SK-N-SH (cell line): ENCODE measurements at regions not wholly inside any gene's neighbourhood (a gene's known extent, or its start where the extent isn't known, plus 50 kb on each side); places are given as distances from the start of the nearest gene placed in this dataset.

Experiments
- CTCF ChIA-PET: fragments of 300-600, 350-600 bp; formaldehyde crosslinking; extraction: SDS; loops from one replicate; lab custom pipeline; 2021; lab: Yijun Ruan, JAX
- POLR2A ChIA-PET: fragments of 350-600 bp; sonication (Branson Sonifier 250); formaldehyde crosslinking; extraction: SDS; loops from one replicate; lab custom pipeline; 2020; ENCODE audit warnings: antibody characterized with exemption, inconsistent platforms; lab: Yijun Ruan, JAX
- DNase-seq: peaks from one replicate; pipeline ENCODE4 v3.0.0; 2012
- H2AFZ ChIP-seq: fragments of 200-600 bp; sonication (generic); 2 replicates; pipeline ENCODE4 v1.8.1; 2016; ENCODE audit warnings: antibody characterized with exemption, mild to moderate bottlenecking, low read depth
- H3F3A ChIP-seq: fragments of 200-600 bp; sonication (generic); replicated peaks from 2 replicates; pipeline ENCODE3; 2016; ENCODE audit warnings: antibody characterized with exemption, mild to moderate bottlenecking; ENCODE audit not compliant: insufficient read depth
- H3K27ac ChIP-seq, 2 experiments: fragments of 200-500 bp in 1 of 2; fragments of 200-600 bp in 1 of 2; sonication (Bioruptor generic) in 1 of 2; sonication (generic), shearing (Covaris generic) in 1 of 2; 2 replicates each; pipeline versions ENCODE4 v1.5.1 to v1.6.1; 2014 to 2016; ENCODE audit warnings: low read depth in 2 of 2, inconsistent platforms in 1 of 2, low read length in 1 of 2, mild to moderate bottlenecking in 1 of 2, mixed read lengths in 1 of 2
- H3K27me3 ChIP-seq: fragments of 200-600 bp; sonication (generic), shearing (Covaris generic); 2 replicates; pipeline ENCODE4 v1.6.1; 2016; ENCODE audit warnings: mixed run types; ENCODE audit not compliant: insufficient read depth
- H3K36me3 ChIP-seq, 2 experiments: fragments of 200-500 bp in 1 of 2; fragments of 200-600 bp in 1 of 2; sonication (Bioruptor generic) in 1 of 2; sonication (generic) in 1 of 2; replicated peaks in 1 of 2; 2 replicates each; pipeline versions ENCODE3 to v1.5.1; 2014 to 2016; ENCODE audit warnings: low read length in 1 of 2, mild to moderate bottlenecking in 1 of 2; ENCODE audit not compliant: insufficient read depth in 2 of 2, control insufficient read depth in 1 of 2
- H3K4me1 ChIP-seq, 2 experiments: fragments of 200-500 bp in 1 of 2; fragments of 200-600 bp in 1 of 2; sonication (Bioruptor generic) in 1 of 2; sonication (generic), shearing (Covaris generic) in 1 of 2; 2 replicates each; pipeline versions ENCODE4 v1.5.1 to v1.6.1; 2014 to 2016; ENCODE audit warnings: low read depth in 1 of 2, low read length in 1 of 2, mixed run types in 1 of 2; ENCODE audit not compliant: insufficient read depth in 2 of 2, control insufficient read depth in 1 of 2
- H3K4me2 ChIP-seq: fragments of 200-600 bp; sonication (generic), shearing (Covaris generic); 2 replicates; pipeline ENCODE4 v1.6.1; 2017; ENCODE audit warnings: mixed run types
- H3K4me3 ChIP-seq, 2 experiments: fragments of 200-500 bp in 1 of 2; fragments of 200-600 bp in 1 of 2; sonication (Bioruptor generic) in 1 of 2; sonication (generic), shearing (Covaris generic) in 1 of 2; 2 replicates each; pipeline versions ENCODE4 v1.5.1 to v1.8.1; 2014 to 2016; ENCODE audit warnings: low read depth in 2 of 2, inconsistent platforms in 1 of 2, low read length in 1 of 2, mild to moderate bottlenecking in 1 of 2, mixed read lengths in 1 of 2, moderate library complexity in 1 of 2
- H3K79me2 ChIP-seq: fragments of 200-600 bp; sonication (generic); 2 replicates; pipeline ENCODE4 v1.8.1; 2017; ENCODE audit warnings: mild to moderate bottlenecking; ENCODE audit not compliant: insufficient read depth
- H3K9ac ChIP-seq: fragments of 200-600 bp; sonication (generic); 2 replicates; pipeline ENCODE4 v1.6.1; 2017; ENCODE audit warnings: mixed run types
- H3K9me2 ChIP-seq: fragments of 200-600 bp; sonication (generic); 2 replicates; pipeline ENCODE4 v1.6.1; 2017; ENCODE audit warnings: mixed run types
- H3K9me3 ChIP-seq: fragments of 200-600 bp; sonication (generic); 2 replicates; pipeline ENCODE4 v1.6.1; 2017; ENCODE audit warnings: mixed run types, mild to moderate bottlenecking, moderate library complexity
- H4K20me1 ChIP-seq: fragments of 200-600 bp; sonication (generic); 2 replicates; pipeline ENCODE4 v1.6.1; 2017; ENCODE audit warnings: mild to moderate bottlenecking, mixed run types; ENCODE audit not compliant: insufficient read depth
- CHD2 ChIP-seq: fragments of 150-350 bp; IDR thresholded peaks from 2 replicates; pipeline ENCODE4 v1.6.1; 2018; ENCODE audit warnings: low read length; ENCODE audit not compliant: partially characterized antibody
- FOXM1 ChIP-seq: IDR thresholded peaks from 2 replicates; pipeline ENCODE4 v1.4.0; 2012; ENCODE audit warnings: low read depth, mild to moderate bottlenecking
- GABPA ChIP-seq: IDR thresholded peaks from 2 replicates; pipeline ENCODE4 v1.4.0; 2012; ENCODE audit warnings: low read depth, mild to moderate bottlenecking
- GATA2 ChIP-seq: sonication (generic); formaldehyde crosslinking; IDR thresholded peaks from 2 replicates; pipeline ENCODE4 v1.5.0; 2020; ENCODE audit warnings: mild to moderate bottlenecking, missing genetic modification reagents
- JUND ChIP-seq: IDR thresholded peaks from 2 replicates; pipeline ENCODE4 v1.4.0; 2012
- MAX ChIP-seq: IDR thresholded peaks from 2 replicates; pipeline ENCODE4 v1.4.0; 2012; ENCODE audit warnings: low read depth
- MXI1 ChIP-seq: IDR thresholded peaks from 2 replicates; pipeline ENCODE4 v1.6.1; 2012; ENCODE audit warnings: mild to moderate bottlenecking, low read depth, low read length, improper control_type of control experiment
- NFIC ChIP-seq: IDR thresholded peaks from 2 replicates; pipeline ENCODE4 v1.4.0; 2012; ENCODE audit warnings: borderline replicate concordance
- NRF1 ChIP-seq: IDR thresholded peaks from 2 replicates; pipeline ENCODE4 v1.6.1; 2012; ENCODE audit warnings: low read depth, mild to moderate bottlenecking, low read length
- PBX3 ChIP-seq: IDR thresholded peaks from 2 replicates; pipeline ENCODE4; 2012
- POLR2AphosphoS5 ChIP-seq: IDR thresholded peaks from 2 replicates; pipeline ENCODE4 v1.6.1; 2012; ENCODE audit warnings: low read depth, low read length
- RCOR1 ChIP-seq: fragments of 150-350 bp; IDR thresholded peaks from 2 replicates; pipeline ENCODE4 v1.6.1; 2017; ENCODE audit warnings: antibody characterized with exemption, low read length
- SIN3A ChIP-seq: IDR thresholded peaks from 2 replicates; pipeline ENCODE4 v1.6.1; 2012; ENCODE audit warnings: low read depth, mild to moderate bottlenecking, low read length, moderate library complexity, borderline replicate concordance
- TCF12 ChIP-seq: IDR thresholded peaks from 2 replicates; pipeline ENCODE4 v1.4.0; 2012
- TEAD4 ChIP-seq: IDR thresholded peaks from 2 replicates; pipeline ENCODE4 v1.4.0; 2012; ENCODE audit warnings: mild to moderate bottlenecking, borderline replicate concordance; ENCODE audit not compliant: insufficient read depth
- USF1 ChIP-seq: IDR thresholded peaks from 2 replicates; pipeline ENCODE4 v1.4.0; 2012; ENCODE audit warnings: low read depth, borderline replicate concordance
- YY1 ChIP-seq: IDR thresholded peaks from 2 replicates; pipeline ENCODE4 v1.4.0; 2012; ENCODE audit warnings: low read depth, mild to moderate bottlenecking
- ZBTB33 ChIP-seq: IDR thresholded peaks from 2 replicates; pipeline ENCODE4 v1.4.0; 2012; ENCODE audit warnings: low read depth, borderline replicate concordance
- WGBS: methylation state at CpG from one replicate; pipeline ENCODE4 v1.1.6; 2017; ENCODE audit warnings: low lambda C conversion rate; 5-methylcytosine and 5-hydroxymethylcytosine counted together

GRCh38 chr22:49269371-49269770 is 558.3 kb downstream of the BRD1 start:
- H4K20me1 ChIP-seq, result no peaks in the 10 kb centered on the region
- ChIA-PET POLR2A (no interaction called here), CTCF (no interaction called here)
- H3K4me1 ChIP-seq, result no peaks in the 10 kb centered on the region; a peak in 1 of 4 replicates
- no peaks in the 10 kb centered on the region; the same call in 1 of the 2 replicates for H3K27me3 ChIP-seq
- TF ChIP-seq NFIC (no peak), GATA2 (CRISPR knock-in tag) (no peak), RCOR1 (no peak), YY1 (no peak)
- no peak overlapping the region for H3K27ac ChIP-seq
- H3K4me3 ChIP-seq, result no peak overlapping the region
- H3K9me2 ChIP-seq, result no peaks in the 10 kb centered on the region
- DNase-seq, result no peak
- H2AFZ ChIP-seq, result no peak overlapping the region
- no peaks in the 10 kb centered on the region for H3K36me3 ChIP-seq
- H3K9me3 ChIP-seq, result no peaks in the 10 kb centered on the region
- no peak overlapping the region for H3K9ac ChIP-seq
- no peaks in the 10 kb centered on the region for H3K79me2 ChIP-seq
- 28% methylated on average over 6 of the region's 6 CpGs for WGBS
- H3K4me2 ChIP-seq, result no peak overlapping the region
- H3F3A ChIP-seq, result no peaks in the 10 kb centered on the region

- TF ChIP-seq MXI1, result no peak
- no peak for TF ChIP-seq SIN3A
- TF ChIP-seq YY1, result no peak
- no peak for TF ChIP-seq POLR2AphosphoS5
- TF ChIP-seq GABPA, result no peak
- no peak for TF ChIP-seq NRF1
- no peak for TF ChIP-seq ZBTB33
- TF ChIP-seq PBX3, result no peak
- no peak for TF ChIP-seq MAX
- no peak for TF ChIP-seq JUND
- no peak for TF ChIP-seq CHD2
- no peak for TF ChIP-seq TEAD4
- no peak for TF ChIP-seq GATA2 (CRISPR knock-in tag)
- TF ChIP-seq USF1, result no peak
- TF ChIP-seq FOXM1, result no peak
- TF ChIP-seq TCF12, result no peak
- no peak for TF ChIP-seq RCOR1
- POLR2A ChIA-PET, result no interaction called here
- H3K9me2 ChIP-seq, result no peaks in the 10 kb centered on the region
- H3K4me2 ChIP-seq, result no peak overlapping the region
- H3K4me1 ChIP-seq, result no peaks in the 10 kb centered on the region; a peak in 1 of 4 replicates
- no peak overlapping the region for H2AFZ ChIP-seq
- H3F3A ChIP-seq, result no peaks in the 10 kb centered on the region
- no peak overlapping the region for H3K4me3 ChIP-seq
- no peaks in the 10 kb centered on the region for H3K9me3 ChIP-seq
- H3K9ac ChIP-seq, result no peak overlapping the region
- H3K27ac ChIP-seq, result no peak overlapping the region
- H3K27me3 ChIP-seq, result no peaks in the 10 kb centered on the region; the same call in 1 of the 2 replicates
- no peaks in the 10 kb centered on the region for H3K36me3 ChIP-seq
- DNase-seq, result no peak
- no peaks in the 10 kb centered on the region for H3K79me2 ChIP-seq
- WGBS, result 32% methylated on average over 4 of the region's 4 CpGs
- CTCF ChIA-PET, result no interaction called here
- no peaks in the 10 kb centered on the region for H4K20me1 ChIP-seq
Measured at GRCh38 chr22:49268924-49269323, 558.7 kb downstream of the BRD1 start.
